GM10248 (cell line): ENCODE measurements at regions not wholly inside any gene's neighbourhood (a gene's known extent, or its start where the extent isn't known, plus 50 kb on each side); places are given as distances from the start of the nearest gene placed in this dataset.

ENCODE experiments used
- CTCF ChIA-PET: fragments of 300-600 bp; sonication (Branson Sonifier 250); formaldehyde crosslinking; extraction: SDS; loops from one replicate; lab custom pipeline; 2021; ENCODE audit warnings: antibody characterized with exemption; lab: Yijun Ruan, JAX
- POLR2A ChIA-PET: fragments of 350-650 bp; sonication (Branson Sonifier 250); formaldehyde crosslinking; extraction: SDS; loops from one replicate; lab custom pipeline; 2020; ENCODE audit warnings: antibody characterized with exemption; lab: Yijun Ruan, JAX
- DNase-seq: peaks from one replicate; pipeline ENCODE4 v3.0.0; 2012; ENCODE audit errors: extremely low spot score
- TF ChIP-seq, protein P1 (sequence below): IDR thresholded peaks from 2 replicates; pipeline ENCODE4 v1.5.1; 2012; ENCODE audit warnings: mild to moderate bottlenecking, low read depth; ENCODE audit errors: extremely low read depth, missing control alignments, control extremely low read depth

GRCh38 chr3:22898558-22898957 lies 304.6 kb upstream of the UBE2E2 start:
- TF ChIP-seq, protein P1, sequence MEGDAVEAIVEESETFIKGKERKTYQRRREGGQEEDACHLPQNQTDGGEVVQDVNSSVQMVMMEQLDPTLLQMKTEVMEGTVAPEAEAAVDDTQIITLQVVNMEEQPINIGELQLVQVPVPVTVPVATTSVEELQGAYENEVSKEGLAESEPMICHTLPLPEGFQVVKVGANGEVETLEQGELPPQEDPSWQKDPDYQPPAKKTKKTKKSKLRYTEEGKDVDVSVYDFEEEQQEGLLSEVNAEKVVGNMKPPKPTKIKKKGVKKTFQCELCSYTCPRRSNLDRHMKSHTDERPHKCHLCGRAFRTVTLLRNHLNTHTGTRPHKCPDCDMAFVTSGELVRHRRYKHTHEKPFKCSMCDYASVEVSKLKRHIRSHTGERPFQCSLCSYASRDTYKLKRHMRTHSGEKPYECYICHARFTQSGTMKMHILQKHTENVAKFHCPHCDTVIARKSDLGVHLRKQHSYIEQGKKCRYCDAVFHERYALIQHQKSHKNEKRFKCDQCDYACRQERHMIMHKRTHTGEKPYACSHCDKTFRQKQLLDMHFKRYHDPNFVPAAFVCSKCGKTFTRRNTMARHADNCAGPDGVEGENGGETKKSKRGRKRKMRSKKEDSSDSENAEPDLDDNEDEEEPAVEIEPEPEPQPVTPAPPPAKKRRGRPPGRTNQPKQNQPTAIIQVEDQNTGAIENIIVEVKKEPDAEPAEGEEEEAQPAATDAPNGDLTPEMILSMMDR: no peak
- no peak for DNase-seq
- ChIA-PET CTCF (no interaction called here), POLR2A (no interaction called here)

GRCh38 chr3:22899441-22899840 lies 303.7 kb upstream of the UBE2E2 start:
- ChIA-PET POLR2A (no interaction called here), CTCF (no interaction called here)
- no peak for DNase-seq
- TF ChIP-seq, protein P1: no peak

DNA sequence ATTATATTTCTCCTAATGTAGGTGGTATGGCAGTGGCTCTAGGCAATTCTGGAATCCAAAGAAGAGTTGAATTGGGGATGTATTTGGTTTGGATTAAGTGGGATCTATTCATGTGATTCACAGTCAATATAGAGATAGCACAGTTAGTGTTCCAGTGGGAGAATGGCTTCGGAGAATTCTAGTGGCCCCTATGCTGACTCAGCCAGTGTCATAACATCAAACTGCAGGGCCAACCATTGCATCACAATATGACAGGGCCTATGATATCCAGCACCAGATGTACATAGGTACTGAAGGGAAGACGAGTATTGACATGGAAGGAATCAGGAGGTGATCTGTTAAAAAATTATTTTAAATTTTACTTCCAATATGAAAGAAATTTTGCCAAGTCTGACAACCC lies 302.8 kb upstream of the UBE2E2 start:
- DNase-seq: no peak
- TF ChIP-seq, protein P1: no peak
- POLR2A ChIA-PET: no interaction called here
- CTCF ChIA-PET: no interaction called here

GRCh38 chr3:22901684-22902083 lies 301.4 kb upstream of the UBE2E2 start:
- ChIA-PET CTCF (interaction anchor here (1.0 kb wide), 1 partner anchor 8 kb away, joined by 4 read pairs; no protein-coding TSS in a partner anchor), POLR2A (no interaction called here)

GRCh38 chr3:22907161-22907780 lies 295.9 kb upstream of the UBE2E2 start:
- TF ChIP-seq, protein P1: no peak

More at GRCh38 chr3:22901684-22902083, 301.4 kb upstream of the UBE2E2 start:
- DNase-seq: no peak
- TF ChIP-seq, protein P1: no peak

GRCh38 chr3:22907796-22908195 lies 295.3 kb upstream of the UBE2E2 start:
- DNase-seq: no peak
- TF ChIP-seq, protein P1: no peak
- ChIA-PET POLR2A (no interaction called here), CTCF (no interaction called here)

More at GRCh38 chr3:22907161-22907780, 295.9 kb upstream of the UBE2E2 start:
- POLR2A ChIA-PET: no interaction called here
- DNase-seq: no peak
- CTCF ChIA-PET: no interaction called here

DNA sequence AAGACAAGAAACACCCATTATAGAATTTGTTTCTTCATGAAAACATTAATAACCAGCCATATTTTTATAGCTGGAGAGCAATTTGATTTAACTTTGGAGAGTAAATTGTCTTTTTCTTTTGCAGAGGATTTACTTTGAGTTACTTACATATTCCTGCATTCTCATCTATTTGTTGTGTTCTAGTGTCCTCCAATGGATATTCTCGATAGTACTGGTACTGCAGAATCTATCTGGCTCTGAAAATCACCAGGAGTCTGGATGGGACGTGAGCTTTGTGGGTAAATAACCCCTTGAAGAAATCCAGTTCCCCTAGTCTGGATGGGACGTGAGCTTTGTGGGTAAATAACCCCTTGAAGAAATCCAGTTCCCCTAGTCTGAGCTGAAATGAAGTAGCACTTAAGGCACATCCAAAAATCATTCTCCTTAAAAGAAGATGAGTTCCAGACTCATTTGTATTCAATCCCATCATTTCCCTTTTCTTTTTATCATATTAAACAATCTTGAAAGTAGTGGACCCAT lies 294.1 kb upstream of the UBE2E2 start:
- ChIA-PET POLR2A (no interaction called here), CTCF (no interaction called here)
- TF ChIP-seq, protein P1: no peak
- no peak for DNase-seq
